ENCODE measurements at regions not wholly inside any gene's neighbourhood (a gene's known extent, or its start where the extent isn't known, plus 50 kb on each side); places are given as distances from the start of the nearest gene placed in this dataset.

GRCh38 chr6:122931916-122932315 is 64.1 kb upstream of the CLVS2 start:
- TF ChIP-seq, protein P1, sequence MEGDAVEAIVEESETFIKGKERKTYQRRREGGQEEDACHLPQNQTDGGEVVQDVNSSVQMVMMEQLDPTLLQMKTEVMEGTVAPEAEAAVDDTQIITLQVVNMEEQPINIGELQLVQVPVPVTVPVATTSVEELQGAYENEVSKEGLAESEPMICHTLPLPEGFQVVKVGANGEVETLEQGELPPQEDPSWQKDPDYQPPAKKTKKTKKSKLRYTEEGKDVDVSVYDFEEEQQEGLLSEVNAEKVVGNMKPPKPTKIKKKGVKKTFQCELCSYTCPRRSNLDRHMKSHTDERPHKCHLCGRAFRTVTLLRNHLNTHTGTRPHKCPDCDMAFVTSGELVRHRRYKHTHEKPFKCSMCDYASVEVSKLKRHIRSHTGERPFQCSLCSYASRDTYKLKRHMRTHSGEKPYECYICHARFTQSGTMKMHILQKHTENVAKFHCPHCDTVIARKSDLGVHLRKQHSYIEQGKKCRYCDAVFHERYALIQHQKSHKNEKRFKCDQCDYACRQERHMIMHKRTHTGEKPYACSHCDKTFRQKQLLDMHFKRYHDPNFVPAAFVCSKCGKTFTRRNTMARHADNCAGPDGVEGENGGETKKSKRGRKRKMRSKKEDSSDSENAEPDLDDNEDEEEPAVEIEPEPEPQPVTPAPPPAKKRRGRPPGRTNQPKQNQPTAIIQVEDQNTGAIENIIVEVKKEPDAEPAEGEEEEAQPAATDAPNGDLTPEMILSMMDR (IDR thresholded peaks at IDR 0.05; ENCODE audit: low read length), result no peak
- no peak for TF ChIP-seq EZH2 (optimal IDR thresholded peaks at IDR 0.05; ENCODE audit: low read depth, low read length)

Data from MM.1S (cell line).